ENCODE measurements at regions not wholly inside any gene's neighbourhood (a gene's known extent, or its start where the extent isn't known, plus 50 kb on each side); places are given as distances from the start of the nearest gene placed in this dataset.

- FAIRE-seq, result no peak
- no peaks in the 10 kb centered on the region for H3K9me1 ChIP-seq (ENCODE audit: control insufficient read depth, extremely low read depth, insufficient read depth, low read length)
- dilution Hi-C loops (cut with MboI; ENCODE audit: extremely low pct_ligation_motif_present, low sequenced_read_pairs), result no loop called here
Observed at GRCh38 chr10:105968666-105969065, 1195.8 kb downstream of the SORCS1 start.

GRCh38 chr10:105967256-105967655 is 1197.2 kb downstream of the SORCS1 start:
- H3K9me3 ChIP-seq (ENCODE audit: control insufficient read depth, low read depth, low read length), result no peaks in the 10 kb centered on the region
- H3K9me1 ChIP-seq (ENCODE audit: control insufficient read depth, extremely low read depth, insufficient read depth, low read length), result no peaks in the 10 kb centered on the region
- TF ChIP-seq CTCF (optimal IDR thresholded peaks at IDR 0.05 in 1 of 3, IDR thresholded peaks at IDR 0.05 in 1 of 3, conservative IDR thresholded peaks at IDR 0.05 in 1 of 3; ENCODE audit: extremely low read depth in 1 of 3, insufficient read depth in 2 of 3, low read length in 3 of 3), result no peak
- dilution Hi-C loops (cut with MboI; ENCODE audit: extremely low pct_ligation_motif_present, low sequenced_read_pairs), result no loop called here
- H3K36me3 ChIP-seq (ENCODE audit: control insufficient read depth in 2 of 2, extremely low read depth in 1 of 2, insufficient read depth in 2 of 2, low read length in 2 of 2), result no peaks in the 10 kb centered on the region
- FAIRE-seq (no peak), DNase-seq (ENCODE audit: low read depth, low spot score) (no peak)
- H3K4me2 ChIP-seq (ENCODE audit: control insufficient read depth, extremely low read depth, insufficient read depth, low read depth, low read length), result no peak overlapping the region
- H3K4me3 ChIP-seq (ENCODE audit: control insufficient read depth in 2 of 3, extremely low read depth in 1 of 3, insufficient read depth in 2 of 3, low read depth in 1 of 3, low read length in 3 of 3), result no peak overlapping the region
- no peak overlapping the region for H3K27ac ChIP-seq (ENCODE audit: control insufficient read depth, insufficient read depth, low read length)
- no peak overlapping the region for H3K9ac ChIP-seq (ENCODE audit: control insufficient read depth, extremely low read depth, insufficient read depth, low read length)
- H4K20me1 ChIP-seq (ENCODE audit: control insufficient read depth, extremely low read depth, insufficient read depth, low read length), result no peaks in the 10 kb centered on the region
- no peaks in the 10 kb centered on the region for H3K79me2 ChIP-seq (ENCODE audit: control insufficient read depth, insufficient read depth, low read length)
- no peak overlapping the region for H2AFZ ChIP-seq (ENCODE audit: control insufficient read depth, low read length)
- H3K4me1 ChIP-seq (ENCODE audit: control insufficient read depth, extremely low read depth, insufficient read depth, low read length), result no peaks in the 10 kb centered on the region
- no peaks in the 10 kb centered on the region for H3K27me3 ChIP-seq (ENCODE audit: control insufficient read depth, extremely low read depth, insufficient read depth, low read length)

More at GRCh38 chr10:105968666-105969065, 1195.8 kb downstream of the SORCS1 start:
- Histone ChIP-seq H4K20me1 (ENCODE audit: control insufficient read depth, extremely low read depth, insufficient read depth, low read length) (no peaks in the 10 kb centered on the region), H3K27ac (ENCODE audit: control insufficient read depth, insufficient read depth, low read length) (no peak overlapping the region), H3K27me3 (ENCODE audit: control insufficient read depth, extremely low read depth, insufficient read depth, low read length) (no peaks in the 10 kb centered on the region), H3K9me3 (ENCODE audit: control insufficient read depth, low read depth, low read length) (no peaks in the 10 kb centered on the region), H3K79me2 (ENCODE audit: control insufficient read depth, insufficient read depth, low read length) (no peaks in the 10 kb centered on the region), H3K36me3 (ENCODE audit: control insufficient read depth in 2 of 2, extremely low read depth in 1 of 2, insufficient read depth in 2 of 2, low read length in 2 of 2) (no peaks in the 10 kb centered on the region), H3K4me2 (ENCODE audit: control insufficient read depth, extremely low read depth, insufficient read depth, low read depth, low read length) (no peak overlapping the region), H2AFZ (ENCODE audit: control insufficient read depth, low read length) (no peak overlapping the region), H3K4me3 (ENCODE audit: control insufficient read depth in 2 of 3, extremely low read depth in 1 of 3, insufficient read depth in 2 of 3, low read depth in 1 of 3, low read length in 3 of 3) (no peak overlapping the region), H3K4me1 (ENCODE audit: control insufficient read depth, extremely low read depth, insufficient read depth, low read length) (no peaks in the 10 kb centered on the region), H3K9ac (ENCODE audit: control insufficient read depth, extremely low read depth, insufficient read depth, low read length) (no peak overlapping the region)
- TF ChIP-seq CTCF (optimal IDR thresholded peaks at IDR 0.05 in 1 of 3, IDR thresholded peaks at IDR 0.05 in 1 of 3, conservative IDR thresholded peaks at IDR 0.05 in 1 of 3; ENCODE audit: extremely low read depth in 1 of 3, insufficient read depth in 2 of 3, low read length in 3 of 3) (no peak), EZH2 (IDR thresholded peaks at IDR 0.05; ENCODE audit: low read length) (no peak)
- no peak for DNase-seq (ENCODE audit: low read depth, low spot score)

All from keratinocyte (primary cell).